A549 (cell line): ENCODE measurements at regions not wholly inside any gene's neighbourhood (a gene's known extent, or its start where the extent isn't known, plus 50 kb on each side); places are given as distances from the start of the nearest gene placed in this dataset.

Experiments
- CTCF ChIP-seq: fragments of >200 bp; sonication (Bioruptor Twin); formaldehyde crosslinking; IDR thresholded peaks from 3 replicates; pipeline ENCODE4 v1.5.1; 2016
- ELK1 ChIP-seq: fragments of 150-350 bp; IDR thresholded peaks from 2 replicates; pipeline ENCODE4 v1.6.1; 2014; ENCODE audit warnings: low read depth, mild to moderate bottlenecking, low read length
- HOXA7 ChIP-seq: fragments of 250-450 bp; sonication (Bioruptor Pico); IDR thresholded peaks from 2 replicates; pipeline ENCODE4 v1.5.0; 2020; ENCODE audit warnings: mild to moderate bottlenecking, moderate library complexity

DNA sequence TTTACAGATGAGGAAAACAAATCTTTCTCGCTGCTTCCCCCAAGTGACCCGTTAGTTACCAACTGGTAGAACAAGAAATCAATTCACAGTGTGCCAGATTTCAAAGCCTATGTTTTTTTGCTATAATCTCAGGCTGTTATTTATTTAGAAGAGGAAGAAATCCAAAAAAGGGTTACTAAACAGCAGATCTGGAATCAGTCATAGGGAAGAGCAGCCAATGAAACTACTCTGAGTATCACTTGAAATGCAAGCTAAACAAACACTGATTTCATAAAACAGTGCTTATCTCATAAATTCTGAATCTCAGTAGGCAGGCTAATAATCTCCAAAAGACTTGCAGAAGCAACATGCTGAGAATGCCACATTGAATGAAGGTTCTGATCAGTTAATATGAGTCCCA lies 829.5 kb upstream of the ACO1 start:
- no peak for TF ChIP-seq HOXA7 (CRISPR knock-in tag)
- TF ChIP-seq CTCF = no peak
- no peak for TF ChIP-seq ELK1
